Hindlimb muscle (tissue), 1 donor: ENCODE measurements at regions not wholly inside any gene's neighbourhood (a gene's known extent, or its start where the extent isn't known, plus 50 kb on each side); places are given as distances from the start of the nearest gene placed in this dataset.
"Not testable (repeated sequence)": the region's sequence is repeated elsewhere in the genome, so short reads cannot be mapped to it uniquely, and the experiment has no call there.

ENCODE experiments used
- DNase-seq: peaks from one replicate; pipeline ENCODE4 v3.0.0-alpha.2; 2013

DNA sequence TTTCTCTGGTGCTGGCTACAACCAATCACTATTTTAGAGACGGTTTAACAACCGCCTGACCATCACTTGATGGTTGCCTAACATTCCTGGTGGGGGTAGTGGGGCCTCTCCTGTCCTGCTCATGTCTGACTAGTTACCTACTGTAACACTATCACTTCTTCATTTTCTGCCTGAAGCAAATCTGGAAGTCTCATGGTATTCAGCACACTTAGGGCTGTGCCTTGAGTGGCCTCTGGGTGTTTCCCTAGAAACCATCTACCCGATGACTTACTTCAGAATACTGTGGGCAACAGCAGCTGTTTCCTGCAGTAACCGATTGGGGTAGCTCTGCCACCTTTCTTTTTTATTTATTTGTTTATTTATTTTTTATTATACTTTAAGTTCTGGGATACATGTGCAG is 880.1 kb upstream of the INTU start:
- no peak for DNase-seq

DNA sequence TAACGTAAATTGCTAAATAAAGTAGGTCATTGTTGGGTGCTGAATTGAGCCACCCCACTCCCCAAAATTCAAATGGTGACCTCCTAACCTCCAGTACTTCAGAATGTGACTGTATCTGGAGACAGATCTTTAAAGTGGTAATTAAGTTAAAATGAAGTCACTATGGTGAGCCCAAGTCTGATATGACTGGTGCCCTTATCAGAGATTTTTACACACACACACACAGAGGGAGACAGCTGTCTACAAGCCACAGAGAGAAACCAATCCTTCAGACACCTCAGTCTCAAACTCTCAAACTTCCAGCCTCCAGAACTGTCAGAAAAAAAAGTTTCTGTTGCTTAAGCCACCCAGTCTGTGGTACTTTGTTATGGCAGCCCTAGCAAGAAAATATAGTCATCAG is 879.2 kb upstream of the INTU start:
- DNase-seq: no peak

DNA sequence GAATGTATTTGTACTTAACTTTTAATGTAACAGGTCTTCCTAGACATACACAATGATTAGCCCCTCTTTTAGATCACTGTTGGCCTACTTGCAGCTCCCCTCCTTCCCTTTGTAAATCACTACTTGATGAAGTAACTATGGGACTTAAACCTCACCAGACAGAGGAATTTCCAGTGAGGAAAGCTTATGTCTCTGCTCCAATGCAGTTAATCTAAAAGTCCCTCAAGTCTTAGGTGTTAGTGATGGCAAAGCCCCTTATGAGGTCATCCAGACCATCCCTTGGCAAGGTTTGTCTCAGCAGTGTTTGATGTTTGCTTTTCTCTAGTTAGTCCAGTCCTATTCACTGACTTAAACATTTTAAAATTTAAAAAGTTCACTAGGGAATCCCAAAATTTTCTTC is 877.3 kb upstream of the INTU start:
- peak; percentile 62 for DNase-seq

DNA sequence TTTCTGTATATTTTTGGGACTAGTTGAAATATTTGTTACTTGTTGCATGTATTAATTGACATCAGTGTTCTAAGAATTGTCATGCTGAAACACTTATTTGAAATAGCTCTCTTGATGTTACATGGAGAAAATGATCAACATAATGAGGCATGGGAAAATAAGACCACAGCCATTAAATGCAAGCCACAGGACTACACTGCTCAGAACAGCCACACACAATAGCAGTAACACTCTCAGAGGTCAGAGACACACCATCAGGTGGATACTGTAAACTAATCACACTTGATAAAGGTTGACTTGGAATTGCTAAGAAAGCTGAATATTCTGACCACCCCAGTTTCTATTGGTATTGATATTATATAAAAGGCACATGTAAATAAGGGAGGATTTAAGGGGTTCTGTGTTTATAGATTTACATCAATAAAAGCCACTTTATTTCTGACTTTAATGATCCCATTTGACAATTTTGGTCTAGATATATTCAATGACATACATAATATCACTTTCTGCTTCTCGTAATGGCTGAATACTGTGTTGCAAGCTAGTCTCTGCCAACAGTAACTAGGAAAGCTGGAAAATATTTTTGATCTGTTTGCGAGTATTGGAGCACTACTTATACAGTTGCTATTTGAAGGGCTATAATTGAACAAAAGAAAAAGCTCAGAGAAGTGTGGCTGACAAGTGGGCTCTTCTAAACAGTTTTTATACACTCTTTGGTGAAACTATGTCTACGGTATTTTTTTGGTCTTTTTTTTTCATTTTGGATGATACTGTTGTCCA is 876.5 kb upstream of the INTU start:
- DNase-seq: peak; percentile 21

DNA sequence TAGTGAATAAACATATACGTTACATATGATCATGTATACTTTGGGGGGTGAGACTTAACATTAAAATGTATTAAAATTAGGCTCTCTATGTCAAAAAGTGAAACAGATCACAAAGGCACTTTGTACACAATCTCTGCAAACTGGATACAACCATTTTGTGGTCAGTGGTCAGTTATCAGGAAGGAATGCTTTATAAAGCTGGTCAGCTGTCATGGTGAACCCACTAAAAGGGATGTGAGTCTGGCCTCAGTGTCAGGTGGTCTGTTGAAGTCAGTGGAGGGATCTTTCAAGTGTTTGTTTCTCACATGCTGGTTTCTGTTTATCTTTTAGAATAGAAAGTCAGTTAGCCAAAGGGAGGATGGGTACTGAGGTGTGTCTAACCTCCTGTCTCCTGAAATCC is 875.5 kb upstream of the INTU start:
- DNase-seq: no peak

DNA sequence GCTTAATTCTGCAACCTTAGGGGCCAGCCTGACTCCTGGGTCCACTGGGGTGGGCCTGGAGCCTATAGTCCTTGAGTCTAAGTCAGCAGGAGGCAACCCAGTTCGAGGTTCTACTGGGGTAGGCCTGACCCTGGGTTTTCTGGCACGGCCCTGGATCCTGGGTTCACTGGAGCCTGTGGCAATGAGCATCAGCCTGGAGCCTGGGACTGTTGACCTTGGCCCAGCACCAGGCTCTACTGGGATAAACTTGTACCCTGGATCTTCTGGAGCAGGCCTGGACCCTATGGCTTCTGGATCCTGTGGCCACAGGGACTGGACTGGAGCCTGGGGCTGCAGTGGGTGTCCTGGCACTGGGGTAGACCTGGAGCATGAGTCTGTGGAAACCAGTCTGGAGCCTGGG is 874.3 kb upstream of the INTU start:
- no peak for DNase-seq

DNA sequence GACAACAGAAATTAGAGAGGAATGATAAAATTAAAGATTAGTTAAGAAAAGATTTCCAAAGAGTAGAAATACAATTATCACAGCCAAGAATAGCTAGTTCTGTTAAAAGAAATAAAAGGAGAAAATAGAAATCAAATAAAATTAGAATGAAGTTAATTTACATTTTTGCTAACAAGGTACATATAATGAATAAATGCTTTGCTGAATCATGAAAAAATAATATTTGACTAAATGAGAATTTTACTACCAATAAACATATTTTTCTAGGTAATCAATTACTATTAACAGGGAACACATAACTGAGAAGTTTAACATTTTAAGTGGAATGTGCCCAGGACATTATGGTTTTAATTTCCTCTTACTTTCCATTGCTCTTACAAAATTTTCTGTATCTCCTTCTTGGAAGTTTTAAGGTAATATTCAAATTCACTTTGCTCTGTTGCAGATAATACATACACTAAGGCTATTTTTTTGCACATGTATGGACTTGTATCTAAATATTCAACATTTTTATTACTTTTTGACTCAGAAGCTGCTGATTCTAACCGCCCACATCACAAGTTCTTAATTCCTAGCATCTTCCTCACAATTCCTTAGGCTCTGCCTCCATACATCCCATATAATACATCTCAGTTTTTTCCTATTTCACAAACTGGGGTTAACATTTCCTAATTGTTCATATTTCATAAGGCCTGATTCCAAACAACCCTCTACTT is 870.7 kb upstream of the INTU start:
- no peak for DNase-seq

DNA sequence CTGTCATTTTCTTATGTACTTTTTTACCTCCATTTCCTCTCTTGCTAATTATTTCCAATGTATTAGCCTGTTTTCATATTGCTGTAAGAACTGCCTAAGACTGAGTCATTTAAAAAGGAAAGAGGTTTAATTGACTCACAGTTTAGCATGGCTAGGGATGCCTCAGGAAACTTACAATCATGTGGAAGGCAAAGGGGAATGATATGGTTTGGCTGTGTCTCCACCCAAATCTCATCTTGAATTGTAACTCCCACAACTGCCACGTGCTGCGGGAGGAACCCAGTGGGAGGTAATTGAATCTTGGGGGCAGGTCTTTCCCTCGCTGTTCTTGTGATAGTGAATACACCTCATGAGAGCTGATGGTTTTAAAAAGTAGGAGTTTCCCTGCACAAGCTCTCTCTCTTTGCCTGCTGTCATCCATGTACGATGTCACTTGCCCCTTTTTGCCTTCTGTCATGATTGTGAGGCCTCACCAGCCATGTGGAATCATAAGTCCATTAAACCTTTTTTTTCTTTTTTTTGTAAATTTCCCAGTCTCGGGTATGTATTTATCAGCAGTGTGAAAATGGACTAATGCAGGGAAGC is 870.0 kb upstream of the INTU start:
- DNase-seq: no peak

DNA sequence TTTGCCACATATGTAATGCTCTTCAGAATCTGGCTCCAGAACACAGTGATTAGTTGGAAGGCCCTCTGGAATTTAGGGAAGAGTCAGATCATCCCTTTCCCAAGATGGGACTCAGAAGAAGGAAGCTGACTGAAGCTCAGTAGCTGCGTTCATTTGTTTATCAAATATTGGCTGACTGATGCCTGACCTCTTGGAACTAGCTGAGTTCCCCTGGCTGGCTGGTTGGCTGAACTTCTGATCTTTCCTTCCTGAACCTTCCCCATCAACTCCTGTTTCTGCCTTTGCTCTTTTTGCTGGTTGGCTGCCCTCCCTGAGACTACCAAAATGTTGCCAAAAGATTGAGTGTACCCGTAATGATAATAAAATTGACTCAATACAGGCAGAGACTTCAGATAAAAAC is 866.5 kb upstream of the INTU start:
- DNase-seq: peak; percentile 83

DNA sequence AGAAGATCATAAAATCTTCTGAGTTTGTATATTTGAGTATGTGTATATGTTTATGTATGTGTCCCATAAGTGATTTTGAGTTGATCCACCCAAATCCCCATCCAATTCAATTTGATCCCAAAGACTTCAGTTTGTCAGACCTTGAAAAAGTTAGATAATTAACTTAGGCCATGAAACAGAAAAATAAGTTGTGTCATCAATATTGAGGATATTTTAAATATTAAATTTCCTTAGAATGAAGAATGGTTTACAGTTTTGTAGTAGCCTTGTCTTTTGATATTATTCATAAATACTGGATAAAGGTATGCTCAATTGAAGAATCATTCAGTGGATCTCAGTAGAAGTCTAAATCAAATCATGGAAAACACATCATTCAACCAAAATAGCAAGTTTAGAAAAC is 864.4 kb upstream of the INTU start:
- no peak for DNase-seq

DNA sequence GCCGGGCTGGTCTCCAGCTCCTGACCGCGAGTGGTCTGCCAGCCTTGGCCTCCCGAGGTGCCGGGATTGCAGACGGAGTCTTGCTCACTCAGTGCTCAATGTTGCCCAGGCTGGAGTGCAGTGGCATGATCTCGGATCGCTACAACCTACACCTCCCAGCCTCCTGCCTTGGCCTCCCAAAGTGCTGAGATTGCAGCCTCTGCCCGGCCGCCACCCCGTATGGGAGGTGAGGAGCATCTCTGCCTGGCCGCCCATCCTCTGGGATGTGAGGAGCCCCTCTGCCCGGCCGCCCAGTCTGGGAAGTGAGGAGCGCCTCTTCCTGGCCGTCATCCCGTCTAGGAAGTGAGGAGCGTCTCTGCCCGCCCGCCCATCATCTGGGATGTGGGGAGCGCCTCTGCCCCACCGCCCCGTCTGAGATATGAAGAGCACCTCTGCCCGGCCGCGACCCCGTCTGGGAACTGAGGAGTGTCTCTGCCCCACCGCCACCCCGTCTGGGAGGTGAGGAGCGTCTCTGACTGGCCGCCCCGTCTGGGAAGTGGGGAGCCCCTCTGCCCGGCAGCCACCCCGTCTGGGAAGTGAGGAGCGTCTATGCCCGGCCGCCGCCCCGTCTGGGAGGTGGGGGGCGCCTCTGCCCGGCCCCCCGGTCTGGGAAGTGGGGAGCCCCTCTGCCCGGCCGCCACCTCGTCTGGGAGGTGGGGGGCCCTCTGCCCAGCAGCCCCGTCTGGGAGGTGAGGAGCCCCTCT is 861.8 kb upstream of the INTU start:
- DNase-seq: not testable (repeated sequence)

DNA sequence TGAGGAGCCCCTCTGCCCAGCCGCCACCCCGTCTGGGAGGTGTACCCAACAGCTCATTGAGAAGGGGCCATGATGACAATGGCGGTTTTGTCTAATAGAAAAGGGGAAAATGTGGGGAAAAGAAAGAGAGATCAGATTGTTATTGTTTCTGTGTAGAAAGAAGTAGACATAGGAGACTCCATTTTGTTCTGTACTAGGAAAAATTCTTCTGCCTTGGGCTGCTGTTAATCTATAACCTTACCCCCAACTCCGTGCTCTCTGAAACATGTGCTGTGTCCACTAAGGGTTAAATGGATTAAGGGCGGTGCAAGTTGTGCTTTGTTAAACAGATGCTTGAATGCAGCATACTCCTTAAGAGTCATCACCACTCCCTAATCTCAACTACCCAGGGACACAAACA is 861.1 kb upstream of the INTU start:
- DNase-seq: not testable (repeated sequence)

DNA sequence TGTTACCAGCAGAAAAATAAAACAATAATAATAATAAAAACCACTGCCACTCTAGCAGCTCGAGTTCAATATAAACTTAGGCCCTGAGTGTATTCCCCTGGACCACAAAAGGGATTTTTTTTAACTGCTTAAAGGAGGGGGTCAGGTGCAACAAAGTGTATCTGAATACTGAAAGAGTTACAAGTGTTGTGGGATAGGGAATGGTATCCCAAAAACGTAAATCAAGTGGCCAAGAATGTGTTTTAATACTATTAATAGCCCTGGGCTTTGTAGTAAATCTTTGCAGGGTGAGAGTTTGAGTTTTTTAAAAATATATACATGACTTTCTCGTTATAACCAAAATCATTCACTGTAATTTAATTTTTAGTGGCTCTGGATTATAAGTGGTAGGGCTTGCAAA is 860.1 kb upstream of the INTU start:
- no peak for DNase-seq

DNA sequence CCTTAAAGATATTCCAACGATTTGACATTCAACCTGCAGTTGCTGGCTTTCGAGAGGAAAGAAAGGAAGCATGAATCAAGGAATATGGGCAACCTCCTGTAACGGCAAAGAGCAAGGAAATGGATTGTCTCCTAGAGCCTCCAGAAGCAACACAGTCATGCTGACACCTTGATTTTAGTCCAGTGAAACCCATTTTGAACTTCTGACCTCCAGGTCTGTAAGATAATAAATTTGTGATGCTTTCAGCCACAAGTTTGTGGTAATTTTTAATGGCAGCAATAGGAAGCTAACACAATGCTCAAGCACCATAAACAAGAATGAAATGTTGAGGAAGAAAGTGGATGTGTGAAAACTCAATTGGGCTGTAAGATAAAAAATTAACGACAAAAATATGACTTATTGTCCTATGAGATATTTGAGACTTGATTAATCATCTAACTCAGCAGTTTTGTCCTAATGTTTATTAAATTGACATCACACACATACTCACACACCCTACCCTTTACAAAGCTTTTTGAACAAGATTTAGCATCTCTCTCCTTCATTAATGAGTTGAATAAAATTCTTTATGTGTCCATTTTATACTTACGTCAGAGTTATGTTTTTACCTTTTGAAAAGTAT is 857.2 kb upstream of the INTU start:
- no peak for DNase-seq

DNA sequence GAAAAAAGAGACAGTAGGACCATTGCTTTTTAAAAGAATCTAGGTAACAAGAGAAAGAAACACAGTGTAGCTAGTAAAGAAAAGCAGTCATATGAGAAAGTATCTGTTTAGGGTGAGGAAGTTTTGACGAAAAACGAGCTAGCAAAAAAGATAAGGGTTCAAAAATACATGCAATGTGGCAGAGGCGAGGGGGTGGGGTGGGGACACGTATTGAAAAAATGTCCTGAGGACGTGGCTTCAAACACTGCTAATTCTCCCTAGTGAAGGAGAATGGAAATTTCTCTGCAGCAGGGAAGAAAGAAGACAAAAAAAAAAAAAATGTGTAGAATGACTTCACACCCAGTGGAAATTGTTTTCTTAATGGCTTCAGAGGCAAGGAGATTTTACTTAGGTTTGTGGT is 856.4 kb upstream of the INTU start:
- DNase-seq: no peak

DNA sequence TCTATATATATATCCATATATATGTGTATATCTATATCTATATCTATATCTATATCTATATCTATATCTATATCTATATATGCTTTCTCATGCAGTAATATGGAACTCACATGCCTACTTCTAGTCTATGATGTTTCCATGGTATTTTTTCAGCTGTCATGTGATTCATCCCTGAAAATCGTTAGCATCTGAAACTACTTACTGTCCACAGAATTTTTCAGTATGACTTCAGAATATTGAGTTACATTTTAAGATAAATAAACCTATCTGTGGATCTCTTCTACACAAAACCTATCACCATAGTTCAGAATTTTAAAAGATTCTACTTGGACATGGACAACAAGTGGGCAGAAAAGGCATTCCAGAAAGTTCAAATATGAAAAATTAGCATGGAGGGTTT is 855.1 kb upstream of the INTU start:
- no peak for DNase-seq

DNA sequence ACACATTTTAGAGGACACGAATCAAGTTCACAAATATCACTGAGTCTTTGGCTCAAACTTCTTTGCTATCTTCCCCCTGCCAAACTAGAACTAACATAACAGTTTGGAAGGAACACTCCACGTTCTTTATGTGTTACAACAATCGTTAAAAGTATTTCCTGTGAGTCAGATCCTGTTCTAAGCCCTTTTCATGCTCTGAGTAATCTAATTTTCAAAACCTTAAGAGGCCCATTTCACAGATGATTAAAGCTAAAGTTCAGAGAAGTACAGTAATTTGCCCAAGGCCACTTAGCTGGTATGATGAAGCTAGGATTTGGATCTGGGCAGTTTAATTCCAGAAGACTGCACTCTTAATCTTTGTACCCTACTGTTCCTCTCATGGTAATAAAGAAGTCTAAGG is 854.4 kb upstream of the INTU start:
- DNase-seq: no peak

DNA sequence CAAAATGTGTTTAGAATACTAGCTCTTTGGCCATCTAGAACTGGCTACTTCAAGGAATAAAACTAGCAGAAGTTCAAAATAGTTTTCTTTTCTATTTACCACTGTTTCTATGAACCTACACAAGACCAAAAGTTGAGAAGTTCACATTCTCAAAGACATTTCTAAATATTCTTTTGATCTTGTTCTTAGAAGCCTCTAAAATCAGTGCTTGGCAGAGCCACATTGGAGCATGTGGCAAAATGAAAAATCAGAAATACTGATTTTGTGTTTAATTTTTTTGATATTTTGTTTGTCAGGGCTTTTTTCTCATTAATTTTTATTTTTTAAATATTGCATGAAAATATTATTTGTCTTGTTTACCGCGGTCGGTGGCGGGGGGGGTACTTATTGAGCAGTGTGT is 853.8 kb upstream of the INTU start:
- no peak for DNase-seq

DNA sequence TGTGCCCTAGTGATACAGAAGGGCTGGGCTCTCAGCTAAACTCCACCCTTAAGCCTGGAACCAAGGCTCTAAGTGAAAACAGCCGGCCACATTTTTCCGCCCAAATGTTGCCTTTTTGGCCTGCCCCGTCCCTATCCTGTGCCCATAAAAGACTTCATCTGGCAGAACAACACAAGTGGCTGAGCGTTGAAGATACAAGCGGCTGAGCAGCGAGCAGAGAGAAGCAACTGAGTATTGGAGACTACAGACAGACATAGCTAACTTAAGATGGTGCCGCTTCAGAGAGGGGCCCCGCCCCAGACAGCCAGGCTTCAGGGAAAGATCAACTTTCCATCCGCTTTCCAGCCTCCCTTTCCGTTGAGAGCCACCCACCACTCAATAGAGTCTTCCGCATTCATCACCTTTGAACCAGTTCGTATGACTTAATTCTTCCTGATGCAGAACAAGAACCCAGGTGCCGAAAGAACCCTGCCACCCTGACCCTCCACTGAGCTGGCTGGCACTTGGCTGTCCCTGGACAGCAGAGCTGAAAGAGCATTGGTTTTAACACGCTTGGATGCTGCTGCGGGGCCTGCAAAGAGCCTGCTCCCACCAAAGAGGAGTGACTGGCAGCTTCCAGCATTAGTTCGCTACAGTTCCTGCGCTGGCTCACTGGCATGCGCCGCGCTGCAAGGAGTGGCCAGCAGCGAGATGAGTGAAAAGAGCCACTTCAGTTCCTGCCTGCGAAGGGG is 853.2 kb upstream of the INTU start:
- no peak for DNase-seq

DNA sequence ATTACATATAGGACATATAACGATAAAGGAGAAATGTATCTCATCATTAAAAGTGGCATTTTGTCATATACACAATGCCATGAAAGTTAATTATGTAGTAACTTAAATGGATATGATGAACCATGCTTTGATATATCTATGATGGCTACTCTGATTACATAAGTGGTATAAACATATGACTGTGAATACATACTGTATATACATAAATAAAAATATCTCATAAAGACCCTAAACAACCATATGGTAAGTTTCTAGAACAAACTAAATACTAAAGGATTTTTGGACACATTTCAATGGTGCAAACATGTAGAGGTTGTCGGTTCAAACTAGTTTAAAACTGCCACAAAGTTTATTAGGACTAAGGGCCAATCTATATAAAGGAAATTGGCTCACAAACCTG is 849.6 kb upstream of the INTU start:
- DNase-seq: no peak

DNA sequence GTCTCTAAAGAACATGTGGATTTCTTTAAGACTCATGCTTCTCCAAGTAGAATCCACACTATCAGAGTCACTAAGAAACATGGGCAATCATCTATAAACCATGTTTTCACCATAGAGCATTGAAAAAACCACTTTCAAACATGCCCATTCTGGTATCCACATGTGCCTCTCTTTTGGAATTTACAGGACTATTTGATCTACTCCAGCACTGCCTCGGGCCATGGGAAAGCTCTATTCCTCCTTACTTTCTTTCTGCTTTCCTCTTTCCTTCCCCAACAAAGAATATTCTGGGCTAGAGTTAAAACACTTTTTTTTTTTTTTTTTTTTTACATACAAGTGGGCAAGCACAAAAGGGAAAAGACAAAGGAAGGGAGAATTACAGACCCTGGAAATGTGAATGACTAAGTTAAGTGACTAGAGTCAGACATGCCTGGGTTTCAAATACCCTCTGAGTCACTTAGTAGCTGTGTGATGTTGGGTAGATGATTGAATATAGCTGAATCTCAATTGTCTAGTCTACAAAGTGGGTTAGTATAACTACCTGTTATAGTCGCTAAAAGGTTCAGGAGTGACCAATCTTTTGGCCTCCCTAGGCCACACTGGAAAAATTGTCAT is 847.7 kb upstream of the INTU start:
- no peak for DNase-seq

DNA sequence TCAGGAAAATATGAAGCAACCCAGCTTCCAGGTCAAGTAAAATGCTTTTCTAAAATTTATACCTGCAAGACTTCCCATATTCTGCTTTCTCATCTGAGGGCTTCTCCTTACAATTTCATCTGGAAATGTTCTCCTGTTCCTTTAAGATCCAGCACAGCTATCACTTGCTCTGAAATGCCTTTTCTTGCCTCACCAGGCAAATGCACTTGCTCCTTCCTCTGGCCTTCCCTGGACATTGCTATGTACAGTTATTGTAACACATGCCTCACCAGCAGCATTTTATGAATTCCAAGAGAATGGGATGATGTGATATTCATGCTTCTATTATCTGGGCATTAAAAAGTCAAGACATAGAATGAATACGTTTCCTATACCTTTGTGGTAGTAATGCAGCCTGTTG is 842.1 kb upstream of the INTU start:
- DNase-seq: no peak
